Thyroid gland (tissue), 4 donors: ENCODE measurements at regions not wholly inside any gene's neighbourhood (a gene's known extent, or its start where the extent isn't known, plus 50 kb on each side); places are given as distances from the start of the nearest gene placed in this dataset.

Source experiments
- CTCF ChIP-seq, 6 experiments: fragments of 200-600 bp in 3 of 6; fragments of 450-650 bp in 3 of 6; sonication (generic) in 3 of 6; IDR thresholded peaks; one replicate each; pipeline ENCODE4 v1.5.1; 2016 to 2019; ENCODE audit warnings: antibody characterized with exemption in 6 of 6, mild to moderate bottlenecking in 2 of 6, inconsistent platforms in 1 of 6, moderate library complexity in 1 of 6
- POLR2A ChIP-seq, 2 donors: fragments of 450-650 bp; IDR thresholded peaks; one replicate each; pipeline ENCODE4 v1.6.1; 2017; ENCODE audit warnings: antibody characterized with exemption in 2 of 2, mild to moderate bottlenecking in 2 of 2, moderate library complexity in 1 of 2

- TF ChIP-seq POLR2A (IDR thresholded peaks at IDR 0.05) (no peak), CTCF (IDR thresholded peaks at IDR 0.05) (no peak)
Observed at GRCh38 chr2:58569475-58570185, 328.5 kb upstream of the FANCL start.
